Glutamatergic neuron (in vitro differentiated cells): ENCODE measurements at regions not wholly inside any gene's neighbourhood (a gene's known extent, or its start where the extent isn't known, plus 50 kb on each side); places are given as distances from the start of the nearest gene placed in this dataset.

ENCODE experiments used
- DNase-seq: peaks from one replicate; pipeline ENCODE4 v3.0.0; 2022
- H3K27ac Mint-ChIP-seq: one replicate; pipeline ENCODE4 v1.8.0; 2020; ENCODE audit warnings: mild to moderate bottlenecking, mixed read lengths, inconsistent platforms; ENCODE audit not compliant: unreplicated experiment
- H3K27me3 Mint-ChIP-seq: one replicate; pipeline ENCODE4 v1.8.0; 2020; ENCODE audit warnings: mild to moderate bottlenecking, moderate library complexity, mixed read lengths, inconsistent platforms; ENCODE audit not compliant: unreplicated experiment
- H3K36me3 Mint-ChIP-seq: one replicate; pipeline ENCODE4 v1.8.0; 2020; ENCODE audit warnings: mild to moderate bottlenecking, mixed read lengths, inconsistent platforms; ENCODE audit not compliant: unreplicated experiment
- H3K4me1 Mint-ChIP-seq: one replicate; pipeline ENCODE4 v1.8.0; 2020; ENCODE audit warnings: mild to moderate bottlenecking, low read depth, mixed read lengths, inconsistent platforms; ENCODE audit not compliant: unreplicated experiment
- H3K4me3 Mint-ChIP-seq: one replicate; pipeline ENCODE4 v1.8.0; 2020; ENCODE audit warnings: mild to moderate bottlenecking, mixed read lengths, inconsistent platforms; ENCODE audit not compliant: unreplicated experiment
- H3K9me3 Mint-ChIP-seq: one replicate; pipeline ENCODE4 v1.8.0; 2020; ENCODE audit warnings: mild to moderate bottlenecking, moderate library complexity, mixed read lengths, inconsistent platforms; ENCODE audit not compliant: unreplicated experiment
- CTCF ChIP-seq: fragments of 200-600 bp; sonication (generic); IDR thresholded peaks from one replicate; pipeline ENCODE4 v1.5.0; 2021; ENCODE audit not compliant: partially characterized antibody, unreplicated experiment

DNA sequence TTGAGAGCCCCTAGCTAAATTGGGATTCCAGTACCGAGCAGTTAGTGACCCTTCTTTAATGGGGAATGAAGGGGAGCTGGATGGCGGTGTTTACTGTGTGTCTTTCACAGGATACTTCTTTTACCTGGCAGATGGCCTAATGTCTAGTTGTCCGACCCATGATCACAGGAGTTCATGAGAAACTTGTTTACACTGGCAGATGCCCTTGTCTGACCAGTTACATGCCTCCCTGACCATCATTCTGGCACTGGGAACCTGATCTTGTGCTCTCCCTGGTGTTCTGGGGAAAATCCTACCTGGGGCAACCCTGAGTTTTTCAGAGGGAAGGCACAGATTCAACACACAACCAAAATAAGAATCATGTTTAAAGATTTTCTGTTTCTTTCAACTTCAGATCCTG, 120.1 kb upstream of the SLC13A1 start:
- no peak for DNase-seq
- Mint-ChIP-seq H3K27ac (no peak overlapping the region), H3K9me3 (no peaks in the 10 kb centered on the region), H3K4me3 (no peak overlapping the region), H3K27me3 (no peaks in the 10 kb centered on the region), H3K36me3 (peaks cover 8% of the 10 kb centered on the region), H3K4me1 (no peaks in the 10 kb centered on the region)
- TF ChIP-seq CTCF: no peak

DNA sequence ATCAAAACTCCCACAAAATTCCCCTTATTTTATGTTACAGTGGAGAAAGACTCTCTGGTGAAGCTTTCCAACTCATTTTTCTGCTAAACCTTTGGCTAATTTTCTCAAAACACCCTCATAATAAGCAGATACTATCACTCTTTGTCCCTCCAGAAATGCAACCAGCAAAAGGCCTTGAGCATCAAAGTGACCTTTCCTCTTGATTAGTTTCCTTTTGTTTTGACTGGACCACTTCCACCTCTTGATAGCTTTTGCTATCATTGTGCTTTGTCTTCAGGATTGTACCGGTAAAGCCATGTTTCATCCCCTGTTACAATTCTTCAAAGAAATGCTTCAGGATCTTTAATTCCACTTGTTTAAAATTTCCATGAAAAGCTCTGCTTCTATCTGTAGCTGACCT, 115.1 kb upstream of the SLC13A1 start:
- no peak overlapping the region for H3K4me3 Mint-ChIP-seq
- no peaks in the 10 kb centered on the region for H3K9me3 Mint-ChIP-seq
- no peaks in the 10 kb centered on the region for H3K36me3 Mint-ChIP-seq
- H3K27me3 Mint-ChIP-seq: no peaks in the 10 kb centered on the region
- no peak for TF ChIP-seq CTCF
- H3K4me1 Mint-ChIP-seq: no peaks in the 10 kb centered on the region
- DNase-seq: no peak
- no peak overlapping the region for H3K27ac Mint-ChIP-seq

- no peak for TF ChIP-seq CTCF
- Mint-ChIP-seq H3K27me3 (no peaks in the 10 kb centered on the region), H3K4me3 (no peak overlapping the region), H3K36me3 (no peaks in the 10 kb centered on the region), H3K4me1 (no peaks in the 10 kb centered on the region), H3K9me3 (no peaks in the 10 kb centered on the region), H3K27ac (no peak overlapping the region)
- DNase-seq: no peak
Measured at GRCh38 chr7:123308254-123308951, 108.6 kb upstream of the SLC13A1 start.

DNA sequence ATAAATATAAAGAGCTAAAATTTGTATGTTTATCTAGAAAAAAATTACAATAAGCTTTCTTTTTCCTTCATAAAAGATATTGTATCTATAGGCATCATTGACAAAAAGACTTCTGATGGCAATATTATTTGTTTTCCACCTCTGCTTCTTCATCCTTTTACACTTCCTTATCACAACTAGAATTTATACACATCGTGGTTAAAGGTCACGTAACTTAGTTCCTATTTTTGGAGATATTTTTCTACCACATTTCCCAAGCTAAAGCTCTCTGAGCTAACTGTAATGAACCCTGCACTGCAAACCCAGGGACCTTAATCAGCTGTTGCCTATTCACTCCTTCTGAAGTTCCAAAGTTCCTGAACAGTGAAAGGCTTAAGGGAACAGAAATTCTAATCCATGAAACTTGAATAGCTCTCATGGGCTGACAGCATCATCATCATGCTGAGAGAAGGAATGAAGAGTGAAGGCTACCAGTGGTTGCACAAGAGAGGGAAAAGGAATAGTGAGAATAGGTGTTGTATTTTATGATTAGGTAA, 106.1 kb upstream of the SLC13A1 start:
- Mint-ChIP-seq H3K36me3 (no peaks in the 10 kb centered on the region), H3K4me3 (no peak overlapping the region), H3K4me1 (no peaks in the 10 kb centered on the region), H3K9me3 (no peaks in the 10 kb centered on the region), H3K27me3 (no peaks in the 10 kb centered on the region), H3K27ac (no peak overlapping the region)
- TF ChIP-seq CTCF: no peak
- no peak for DNase-seq

DNA sequence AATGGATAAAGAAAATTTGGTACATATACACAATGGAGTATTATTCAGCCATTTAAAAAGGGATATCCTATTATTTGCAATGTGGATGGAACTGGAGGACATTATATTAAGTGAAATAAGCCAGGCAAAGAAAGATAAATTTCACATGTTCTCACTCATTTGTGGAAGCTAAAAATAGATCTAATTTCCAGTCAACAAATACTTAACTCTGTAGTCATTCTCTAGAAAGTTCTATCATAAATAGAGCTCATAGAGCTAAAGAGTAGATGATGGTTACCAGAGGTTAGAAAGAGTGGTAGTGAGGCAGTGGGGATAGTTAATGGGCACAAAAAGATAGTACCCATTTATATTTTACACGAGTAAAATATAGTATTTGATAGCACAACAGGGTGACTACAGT, 104.2 kb upstream of the SLC13A1 start:
- H3K9me3 Mint-ChIP-seq: no peaks in the 10 kb centered on the region
- no peak overlapping the region for H3K27ac Mint-ChIP-seq
- H3K4me1 Mint-ChIP-seq: no peaks in the 10 kb centered on the region
- TF ChIP-seq CTCF: no peak
- H3K36me3 Mint-ChIP-seq: no peaks in the 10 kb centered on the region
- no peak overlapping the region for H3K4me3 Mint-ChIP-seq
- no peak for DNase-seq
- no peaks in the 10 kb centered on the region for H3K27me3 Mint-ChIP-seq
